T-helper 17 cell (primary cell): ENCODE measurements at regions not wholly inside any gene's neighbourhood (a gene's known extent, or its start where the extent isn't known, plus 50 kb on each side); places are given as distances from the start of the nearest gene placed in this dataset.

ENCODE experiments used
- ATAC-seq: fragments of 150-1000 bp; cut with Tn5 transposase; 2 replicates; pipeline ENCODE4 v1.10.0; 2021; ENCODE audit warnings: mild to moderate bottlenecking, moderate library complexity
- DNase-seq, 3 donors: peaks; one replicate each; pipeline versions ENCODE4 v3.0.0 to v3.0.0-alpha.2; 2020 to 2021
- H3K9me3 ChIP-seq: one replicate; pipeline ENCODE4 v1.7.0; 2013; ENCODE audit warnings: low read length, mild to moderate bottlenecking; ENCODE audit not compliant: control insufficient read depth, poor library complexity, severe bottlenecking
- H3K27ac Mint-ChIP-seq: one replicate; pipeline ENCODE4 v1.8.0; 2022; ENCODE audit warnings: mild to moderate bottlenecking, moderate library complexity, mixed read lengths
- H3K27me3 Mint-ChIP-seq: one replicate; pipeline ENCODE4 v1.8.0; 2022; ENCODE audit warnings: mixed read lengths
- H3K36me3 Mint-ChIP-seq: one replicate; pipeline ENCODE4 v1.8.0; 2022; ENCODE audit warnings: low read depth, mixed read lengths
- H3K4me1 Mint-ChIP-seq: one replicate; pipeline ENCODE4 v1.8.0; 2022; ENCODE audit warnings: mild to moderate bottlenecking, mixed read lengths
- H3K4me3 Mint-ChIP-seq: one replicate; pipeline ENCODE4 v1.8.0; 2022; ENCODE audit warnings: mild to moderate bottlenecking, moderate library complexity, mixed read lengths

DNA sequence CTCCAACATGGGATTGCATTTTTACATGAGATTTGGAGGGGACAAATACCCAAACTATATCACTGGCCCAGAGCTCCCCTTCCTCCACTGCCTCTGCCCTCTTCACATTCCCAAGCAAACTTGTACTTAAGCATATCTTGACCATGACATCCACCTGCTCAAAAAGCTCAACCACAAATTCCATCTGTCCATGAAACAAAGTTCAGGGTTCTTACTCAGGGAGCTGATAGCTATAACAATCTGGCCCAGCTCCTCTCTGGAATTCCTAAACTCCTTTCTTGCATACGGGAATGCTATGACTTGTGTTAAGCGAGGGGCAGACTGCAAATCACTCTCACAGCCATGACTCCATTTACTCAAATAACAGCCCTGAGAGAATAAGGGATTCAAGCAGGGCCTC lies 152.1 kb downstream of the GALC start:
- H3K4me1 Mint-ChIP-seq: no peaks in the 10 kb centered on the region
- no peak overlapping the region for H3K4me3 Mint-ChIP-seq
- no peak for DNase-seq
- ATAC-seq: no peak
- H3K27ac Mint-ChIP-seq: no peak overlapping the region
- H3K36me3 Mint-ChIP-seq: no peaks in the 10 kb centered on the region
- H3K27me3 Mint-ChIP-seq: no peaks in the 10 kb centered on the region
- H3K9me3 ChIP-seq: no peaks in the 10 kb centered on the region

DNA sequence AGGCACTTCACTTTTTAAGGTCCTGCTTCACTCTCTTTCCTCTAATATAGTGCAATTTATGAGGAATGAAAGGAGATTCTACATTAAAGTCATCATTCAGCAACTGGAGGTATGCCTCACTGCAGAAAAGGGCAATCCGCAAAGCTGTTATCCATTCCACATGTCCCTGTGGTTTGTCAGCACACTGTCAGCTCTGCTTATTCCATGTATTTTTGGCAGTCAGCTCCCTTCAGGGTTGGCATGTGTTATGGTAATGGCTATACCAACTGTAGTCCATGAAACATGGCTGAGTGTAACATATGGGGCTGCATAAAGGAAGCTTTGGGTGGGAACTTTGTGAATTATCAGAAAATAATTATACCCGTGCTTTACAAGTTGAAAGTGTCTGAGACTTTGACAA lies 154.1 kb downstream of the GALC start:
- Mint-ChIP-seq H3K36me3 (no peaks in the 10 kb centered on the region), H3K27me3 (no peaks in the 10 kb centered on the region), H3K4me3 (no peak overlapping the region), H3K27ac (no peak overlapping the region), H3K4me1 (no peaks in the 10 kb centered on the region)
- no peak for ATAC-seq
- no peak for DNase-seq
- no peaks in the 10 kb centered on the region for H3K9me3 ChIP-seq

DNA sequence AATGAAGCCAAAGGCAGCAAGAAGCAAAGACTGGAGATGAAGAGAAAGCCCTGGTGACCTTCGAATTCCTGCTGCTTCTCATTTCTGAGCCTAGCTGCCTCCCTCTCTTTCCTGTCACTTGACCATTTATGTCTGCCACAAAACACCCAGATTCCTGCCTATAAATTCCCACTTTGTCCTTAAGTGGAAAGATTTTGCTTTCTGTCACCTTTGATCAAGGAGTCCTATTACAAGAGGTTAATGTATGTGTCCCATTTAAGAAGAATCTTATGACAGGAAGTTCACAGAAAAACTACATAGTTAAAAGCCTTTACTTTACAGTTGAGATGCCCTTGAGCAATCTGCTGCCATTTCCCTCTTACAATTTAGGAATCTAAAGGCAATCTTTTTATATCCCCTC lies 155.7 kb downstream of the GALC start:
- H3K9me3 ChIP-seq: no peaks in the 10 kb centered on the region
- ATAC-seq: no peak
- no peak overlapping the region for H3K27ac Mint-ChIP-seq
- no peaks in the 10 kb centered on the region for H3K4me1 Mint-ChIP-seq
- DNase-seq: no peak
- no peak overlapping the region for H3K4me3 Mint-ChIP-seq
- no peaks in the 10 kb centered on the region for H3K36me3 Mint-ChIP-seq
- H3K27me3 Mint-ChIP-seq: peaks cover 7% of the 10 kb centered on the region

DNA sequence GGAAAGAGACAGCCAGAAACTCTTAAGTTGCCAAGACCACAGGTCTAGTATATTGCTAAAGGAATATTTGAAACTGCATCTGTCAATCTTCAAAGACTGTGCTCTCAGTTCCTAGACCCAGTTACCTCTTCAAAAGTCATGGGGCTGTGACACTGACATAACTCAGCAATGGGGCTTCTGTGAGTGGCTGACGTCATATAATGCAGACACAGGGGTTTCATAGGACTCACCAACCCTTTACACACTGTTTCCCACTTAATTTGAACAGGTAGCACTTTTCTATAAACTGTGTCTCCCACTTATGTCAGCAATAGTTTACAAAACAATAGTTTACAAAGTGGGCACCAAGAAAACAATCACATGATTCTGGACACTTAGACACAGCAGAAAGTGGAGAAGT lies 158.4 kb downstream of the GALC start:
- Mint-ChIP-seq H3K4me3 (no peak overlapping the region), H3K27me3 (peaks cover 24% of the 10 kb centered on the region), H3K27ac (no peak overlapping the region), H3K4me1 (no peaks in the 10 kb centered on the region), H3K36me3 (no peaks in the 10 kb centered on the region)
- ATAC-seq: no peak
- no peaks in the 10 kb centered on the region for H3K9me3 ChIP-seq
- DNase-seq: no peak

DNA sequence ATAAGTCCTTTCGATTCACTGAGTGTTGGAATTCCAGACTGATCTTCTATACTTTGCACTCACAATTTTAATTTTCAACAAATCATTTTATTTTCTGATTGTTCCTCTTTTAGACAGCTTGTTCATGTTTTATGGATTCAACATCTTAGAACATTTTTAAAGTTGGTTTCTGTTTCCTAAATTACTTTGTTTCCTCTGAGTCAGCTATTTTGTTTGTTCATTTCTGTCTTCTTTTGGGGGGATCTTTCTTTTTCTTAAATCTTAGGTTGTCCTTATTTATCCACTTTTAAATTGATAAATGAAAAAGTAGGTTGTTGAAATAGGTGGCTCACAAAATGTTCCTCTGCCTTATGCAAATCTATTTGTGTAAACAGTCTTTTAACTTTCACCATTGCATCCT lies 160.0 kb downstream of the GALC start:
- Mint-ChIP-seq H3K27me3 (peaks cover 24% of the 10 kb centered on the region), H3K36me3 (no peaks in the 10 kb centered on the region), H3K4me1 (no peaks in the 10 kb centered on the region), H3K27ac (no peak overlapping the region), H3K4me3 (no peak overlapping the region)
- ATAC-seq: no peak
- H3K9me3 ChIP-seq: no peaks in the 10 kb centered on the region
- no peak for DNase-seq

DNA sequence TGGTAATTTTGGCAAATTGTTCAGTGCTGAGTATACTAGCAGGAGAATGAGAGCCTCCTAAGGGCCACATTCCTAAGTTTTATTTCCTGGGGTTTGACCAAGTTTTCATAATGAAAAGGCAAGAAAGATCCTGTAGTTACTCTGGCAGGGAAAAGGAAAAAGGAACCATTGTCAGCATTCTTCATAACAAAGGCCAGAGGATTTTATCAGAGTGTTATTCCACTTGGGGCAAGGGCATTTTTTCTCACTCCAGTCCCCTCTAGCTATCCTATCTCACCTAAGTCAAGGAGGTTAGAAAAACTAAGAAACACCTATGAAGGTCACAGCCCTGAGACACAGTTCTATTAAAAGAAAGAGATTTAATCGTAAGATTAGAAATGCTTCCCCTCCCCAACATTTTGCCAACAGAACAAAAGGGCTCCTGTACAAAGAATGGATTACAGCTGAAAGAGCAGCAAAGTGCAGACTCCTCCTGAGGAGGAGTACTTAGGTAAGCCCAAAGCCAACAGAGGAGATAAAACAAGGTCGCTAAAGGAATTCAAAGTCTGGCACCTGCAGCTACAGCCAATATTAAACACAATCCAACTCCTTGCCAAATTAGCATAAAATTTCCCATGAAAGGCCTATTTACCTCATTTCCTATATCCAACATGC lies 162.4 kb downstream of the GALC start:
- no peaks in the 10 kb centered on the region for H3K9me3 ChIP-seq
- ATAC-seq (no peak), DNase-seq (no peak)
- no peak overlapping the region for H3K27ac Mint-ChIP-seq
- no peak overlapping the region for H3K4me3 Mint-ChIP-seq
- H3K4me1 Mint-ChIP-seq: no peaks in the 10 kb centered on the region
- H3K36me3 Mint-ChIP-seq: no peaks in the 10 kb centered on the region
- peaks cover 24% of the 10 kb centered on the region for H3K27me3 Mint-ChIP-seq

DNA sequence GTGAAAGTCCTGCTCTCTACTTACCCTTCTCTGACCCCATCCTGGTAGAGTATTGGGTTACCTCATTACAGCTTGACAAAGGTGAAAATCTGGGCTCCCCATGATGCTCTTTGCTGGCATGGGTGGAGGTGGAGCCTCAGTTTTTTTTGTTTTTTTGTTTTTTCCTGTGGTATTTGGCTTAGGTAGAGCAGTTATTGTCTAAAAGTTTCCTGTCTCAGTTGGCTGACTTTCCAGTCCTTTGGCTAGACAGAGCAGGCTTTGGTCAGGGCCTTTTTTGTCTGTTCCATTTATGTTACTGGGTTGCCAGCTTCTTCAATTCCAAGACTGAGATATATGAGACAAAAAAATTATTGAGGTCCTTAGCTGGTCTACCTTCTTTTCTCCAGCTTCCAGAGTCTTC lies 163.4 kb downstream of the GALC start:
- ATAC-seq (no peak), DNase-seq (no peak)
- H3K27ac Mint-ChIP-seq: no peak overlapping the region

DNA sequence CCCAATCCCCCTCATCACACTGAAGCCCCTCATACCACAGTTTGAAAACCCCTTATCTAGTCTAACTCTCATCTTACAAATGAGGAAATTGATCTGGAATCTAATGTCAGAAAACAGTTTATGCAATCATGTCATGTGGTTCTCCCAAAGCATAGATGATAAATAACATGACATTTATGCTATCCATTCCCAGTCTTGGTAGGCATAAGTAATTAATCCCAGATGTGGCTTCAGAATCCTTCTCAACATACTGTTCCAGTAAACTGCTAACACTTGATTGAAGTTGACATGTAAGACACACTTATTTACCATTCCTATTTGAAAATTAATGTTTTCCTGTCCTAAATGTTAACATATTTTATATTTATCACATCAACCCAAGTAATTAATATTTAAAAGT lies 168.7 kb downstream of the GALC start:
- H3K27me3 Mint-ChIP-seq: peaks cover 5% of the 10 kb centered on the region
- ATAC-seq: no peak

More for the DNA sequence above, 163.4 kb downstream of the GALC start:
- Mint-ChIP-seq H3K36me3 (no peaks in the 10 kb centered on the region), H3K4me1 (no peaks in the 10 kb centered on the region), H3K4me3 (no peak overlapping the region), H3K27me3 (peaks cover 24% of the 10 kb centered on the region)
- no peaks in the 10 kb centered on the region for H3K9me3 ChIP-seq

DNA sequence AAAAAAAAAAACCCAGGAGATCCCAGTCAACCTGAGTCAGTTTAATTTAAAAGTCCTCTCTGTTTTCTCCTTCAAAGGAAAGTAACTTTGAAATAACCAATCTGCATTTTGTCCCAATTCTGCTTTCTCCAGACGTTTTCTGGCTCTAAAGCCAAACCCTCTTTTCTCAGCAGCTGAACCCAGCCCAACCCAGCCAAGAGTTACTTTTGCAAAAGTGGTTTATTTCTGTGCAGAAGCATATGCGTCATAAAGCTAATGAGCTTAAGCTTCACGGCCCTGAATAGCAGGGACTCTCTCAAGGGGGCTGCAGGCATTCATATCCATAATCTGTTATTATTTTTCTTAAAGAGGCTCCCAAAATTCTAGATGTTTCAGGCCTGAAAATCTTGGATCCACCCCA lies 176.6 kb downstream of the GALC start:
- Mint-ChIP-seq H3K4me3 (no peak overlapping the region), H3K27me3 (peaks cover 5% of the 10 kb centered on the region), H3K36me3 (peaks cover 3% of the 10 kb centered on the region), H3K4me1 (no peaks in the 10 kb centered on the region), H3K27ac (no peak overlapping the region)
- H3K9me3 ChIP-seq: no peaks in the 10 kb centered on the region
- ATAC-seq (no peak), DNase-seq (no peak)

More for the DNA sequence above, 168.7 kb downstream of the GALC start:
- no peak for DNase-seq
- no peaks in the 10 kb centered on the region for H3K4me1 Mint-ChIP-seq
- no peaks in the 10 kb centered on the region for H3K36me3 Mint-ChIP-seq
- no peak overlapping the region for H3K4me3 Mint-ChIP-seq
- no peaks in the 10 kb centered on the region for H3K9me3 ChIP-seq
- H3K27ac Mint-ChIP-seq: no peak overlapping the region

DNA sequence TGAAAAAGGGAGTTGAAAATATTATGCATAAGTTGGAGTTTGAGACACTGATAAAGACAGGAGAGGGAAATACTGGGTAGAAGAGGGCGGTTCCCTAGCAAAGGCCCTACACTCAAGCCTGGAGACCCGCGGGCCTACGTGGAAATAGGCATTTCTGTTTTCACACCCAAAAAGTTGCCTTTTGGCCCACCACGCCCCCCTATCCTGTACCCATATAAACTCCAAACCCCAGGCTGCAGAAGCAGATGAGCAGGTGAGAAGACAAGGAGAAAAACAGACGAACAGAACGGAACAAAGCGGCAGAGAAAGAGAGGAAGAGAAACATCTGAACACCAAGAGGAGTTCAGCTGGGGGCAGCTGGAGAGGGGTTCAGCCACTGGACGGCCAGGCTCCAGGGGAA lies 177.9 kb downstream of the GALC start:
- Mint-ChIP-seq H3K36me3 (peaks cover 3% of the 10 kb centered on the region), H3K27me3 (peaks cover 11% of the 10 kb centered on the region), H3K27ac (no peak overlapping the region), H3K4me3 (no peak overlapping the region), H3K4me1 (no peaks in the 10 kb centered on the region)
- ATAC-seq (no peak), DNase-seq (no peak)
- H3K9me3 ChIP-seq: no peaks in the 10 kb centered on the region

DNA sequence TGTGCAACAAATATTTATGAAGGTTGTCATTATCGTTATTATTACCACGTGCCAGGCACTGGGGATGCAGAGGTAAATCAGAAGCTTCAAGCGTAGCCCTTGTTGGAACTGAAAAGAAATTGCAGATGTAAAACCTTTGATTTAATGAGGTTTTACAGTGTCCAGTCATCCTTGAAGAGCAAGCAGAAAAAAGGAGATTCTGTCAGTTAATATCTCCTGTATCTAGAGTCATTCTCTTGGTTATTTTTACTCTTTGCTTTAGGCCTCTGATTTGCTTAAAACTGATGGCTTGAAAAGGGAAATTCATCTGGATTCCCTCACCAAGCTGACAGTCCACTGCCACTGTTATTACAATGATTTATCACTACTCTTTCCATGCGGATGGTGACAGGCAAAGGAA lies 179.3 kb downstream of the GALC start:
- DNase-seq: no peak
- Mint-ChIP-seq H3K4me3 (no peak overlapping the region), H3K27ac (no peak overlapping the region), H3K36me3 (peaks cover 3% of the 10 kb centered on the region), H3K4me1 (no peaks in the 10 kb centered on the region), H3K27me3 (peaks cover 18% of the 10 kb centered on the region)
- ATAC-seq: no peak
- no peaks in the 10 kb centered on the region for H3K9me3 ChIP-seq

DNA sequence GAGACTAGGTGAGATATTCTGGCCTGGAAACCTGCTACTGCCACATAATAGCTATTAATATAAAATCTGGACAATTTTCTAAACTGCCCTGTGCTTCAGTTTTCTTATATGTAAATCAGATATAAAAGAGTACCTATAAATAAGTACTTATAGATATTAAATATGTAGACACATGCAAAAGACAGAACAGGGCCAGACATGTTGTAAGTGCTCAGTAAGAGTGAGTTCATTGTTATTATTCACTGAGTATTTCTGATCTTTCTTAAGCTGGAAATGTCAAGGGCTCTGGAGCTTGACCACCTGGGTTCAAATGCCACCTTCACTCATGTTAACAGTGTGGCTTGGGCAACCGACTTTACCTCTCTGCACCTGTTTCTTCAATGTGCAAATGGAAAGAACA lies 179.8 kb downstream of the GALC start:
- H3K4me1 Mint-ChIP-seq: no peaks in the 10 kb centered on the region
- no peak overlapping the region for H3K27ac Mint-ChIP-seq
- peaks cover under 1% of the 10 kb centered on the region for H3K36me3 Mint-ChIP-seq
- no peak overlapping the region for H3K4me3 Mint-ChIP-seq
- no peaks in the 10 kb centered on the region for H3K9me3 ChIP-seq
- DNase-seq (no peak), ATAC-seq (no peak)
- H3K27me3 Mint-ChIP-seq: peaks cover 18% of the 10 kb centered on the region

DNA sequence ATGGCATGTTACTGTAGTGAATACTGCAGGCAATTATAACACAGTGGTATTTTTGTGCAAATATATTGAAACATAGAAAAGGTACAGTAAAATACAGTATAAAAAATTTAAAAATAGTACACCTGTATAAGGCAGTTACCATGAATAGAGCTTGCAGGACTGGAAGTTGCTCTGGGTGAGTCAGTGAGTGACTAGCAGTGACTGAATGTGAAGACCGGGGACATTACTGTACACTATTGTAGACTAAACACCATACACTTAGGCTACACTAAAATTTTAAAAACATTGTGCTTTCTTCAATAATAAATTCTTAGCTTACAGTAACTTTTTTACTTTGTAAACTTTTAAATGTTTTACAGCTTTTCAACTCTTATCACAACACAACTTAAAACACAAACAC lies 181.7 kb downstream of the GALC start:
- no peak for DNase-seq

DNA sequence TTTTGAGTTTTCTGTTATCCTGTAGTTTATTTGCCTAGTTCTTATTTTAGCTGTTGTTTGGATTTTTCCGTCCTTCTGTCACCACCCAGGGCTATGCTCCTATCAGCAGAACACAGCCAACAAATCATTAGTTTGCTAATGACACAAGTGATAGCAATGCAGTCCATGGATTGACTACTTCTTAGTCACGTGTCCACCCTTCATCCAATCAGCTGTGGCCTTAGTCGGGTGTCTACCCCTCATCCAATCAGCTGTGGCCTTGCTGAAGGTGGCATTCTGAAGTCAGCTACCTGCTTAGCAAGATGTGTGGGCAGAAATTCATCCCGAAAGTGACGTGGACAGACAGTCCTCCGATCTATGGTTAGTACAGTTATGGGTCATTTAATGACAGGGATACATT lies 182.3 kb downstream of the GALC start:
- no peaks in the 10 kb centered on the region for H3K4me1 Mint-ChIP-seq
- no peak overlapping the region for H3K4me3 Mint-ChIP-seq
- H3K27ac Mint-ChIP-seq: no peak overlapping the region
- H3K27me3 Mint-ChIP-seq: peaks cover 18% of the 10 kb centered on the region
- DNase-seq: no peak
- H3K9me3 ChIP-seq: no peaks in the 10 kb centered on the region
- no peak for ATAC-seq
- H3K36me3 Mint-ChIP-seq: no peaks in the 10 kb centered on the region

More for the DNA sequence above, 181.7 kb downstream of the GALC start:
- Mint-ChIP-seq H3K27me3 (peaks cover 18% of the 10 kb centered on the region), H3K4me3 (no peak overlapping the region), H3K4me1 (no peaks in the 10 kb centered on the region), H3K27ac (no peak overlapping the region), H3K36me3 (no peaks in the 10 kb centered on the region)
- no peak for ATAC-seq
- no peaks in the 10 kb centered on the region for H3K9me3 ChIP-seq
